CD4-positive, alpha-beta T cell treated with Interleukin-6 at 100 ng/mL for 8 hours (primary cell): ENCODE measurements at regions not wholly inside any gene's neighbourhood (a gene's known extent, or its start where the extent isn't known, plus 50 kb on each side); places are given as distances from the start of the nearest gene placed in this dataset.
"Not testable (repeated sequence)": the region's sequence is repeated elsewhere in the genome, so short reads cannot be mapped to it uniquely, and the experiment has no call there.

ENCODE experiments used
- DNase-seq: peaks from one replicate; pipeline ENCODE4 v3.0.0-alpha.2; 2020; ENCODE audit warnings: mixed read lengths, low spot score

DNA sequence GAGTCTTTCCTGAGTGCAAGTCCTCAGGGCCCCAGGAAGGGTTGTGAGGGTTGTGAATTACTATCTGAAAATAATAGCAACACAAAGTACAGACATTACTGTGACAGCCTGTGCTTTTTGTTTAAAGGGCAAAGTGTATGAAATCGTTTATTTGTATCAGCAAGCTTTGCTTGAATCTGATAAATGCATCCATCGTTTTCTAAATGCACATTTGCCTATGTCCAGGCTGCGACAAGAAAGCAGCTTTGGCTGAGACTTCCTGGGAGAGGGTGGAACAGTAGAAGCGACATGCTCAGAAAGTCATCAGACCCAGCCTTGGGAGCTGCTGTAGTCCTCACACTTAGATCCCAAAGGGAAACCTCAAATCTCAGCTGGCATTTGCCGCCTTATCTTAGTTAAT is 524.2 kb upstream of the SALL3 start:
- no peak for DNase-seq

DNA sequence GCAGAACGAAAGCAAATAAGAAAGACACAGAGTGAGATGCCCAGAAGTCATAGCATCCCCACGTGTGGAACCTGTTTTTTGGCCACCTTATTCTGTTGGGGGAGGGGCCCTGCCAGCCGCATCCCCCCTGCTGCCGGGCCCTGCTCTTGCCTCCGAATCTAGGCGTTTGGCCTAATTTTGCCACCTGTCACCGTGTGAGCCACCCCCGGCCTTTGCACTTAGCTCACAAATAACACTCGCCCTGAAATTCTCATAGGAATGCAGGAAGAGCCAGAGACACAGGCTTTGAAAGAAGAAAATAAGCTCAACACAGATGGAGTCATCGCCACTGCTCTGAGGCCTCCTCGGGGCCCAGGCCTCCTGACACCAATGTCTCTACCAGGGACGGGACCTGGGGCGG is 522.6 kb upstream of the SALL3 start:
- DNase-seq, result no peak

- DNase-seq, result no peak
These were observed 521.9 kb upstream of the SALL3 start for GRCh38 chr18:78457731-78458130.

DNA sequence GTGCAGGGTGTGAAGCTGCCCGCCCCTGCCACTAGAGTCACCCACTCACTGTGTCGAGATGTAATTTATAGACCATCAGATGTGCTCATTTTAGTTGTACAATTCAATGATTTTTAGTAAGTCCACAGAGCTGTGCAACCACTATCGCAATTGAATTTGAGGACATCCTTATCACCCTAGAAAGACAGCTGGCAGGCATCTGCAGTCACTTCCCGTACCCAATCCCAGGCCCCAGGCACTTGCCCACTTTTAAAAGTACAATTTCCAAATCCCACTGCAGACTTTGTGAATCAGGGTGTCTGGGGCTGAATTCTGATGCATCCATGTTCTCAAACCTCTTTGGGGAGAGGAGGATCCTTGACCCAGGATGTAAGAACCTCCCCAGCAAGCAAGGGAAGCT is 521.3 kb upstream of the SALL3 start:
- DNase-seq, result no peak

GRCh38 chr18:78459668-78460067 is 520.0 kb upstream of the SALL3 start:
- no peak for DNase-seq

- no peak for DNase-seq
These were observed 519.1 kb upstream of the SALL3 start for GRCh38 chr18:78460558-78460957.

GRCh38 chr18:78473563-78473962 is 506.1 kb upstream of the SALL3 start:
- no peak for DNase-seq

DNA sequence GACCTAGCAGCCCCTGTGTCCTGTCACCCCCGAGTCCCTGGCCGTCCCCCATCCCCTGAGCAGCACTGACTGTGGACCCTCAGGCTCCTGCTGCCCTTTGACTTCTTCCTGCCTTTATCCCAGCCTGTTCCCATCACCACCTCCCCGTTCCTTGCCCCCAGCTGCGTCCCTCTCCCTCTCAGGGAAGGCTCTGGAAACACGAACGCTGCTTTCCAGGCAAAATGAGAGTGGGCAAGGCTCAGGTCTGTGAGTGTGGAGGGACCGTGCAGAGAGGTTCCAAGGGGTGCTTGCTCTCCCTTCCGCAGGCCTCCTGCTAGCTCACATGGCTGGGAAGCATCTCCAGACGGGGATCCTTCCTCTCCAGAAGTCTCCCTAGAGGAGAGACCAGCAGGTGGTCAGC is 501.8 kb upstream of the SALL3 start:
- DNase-seq, result no peak

DNA sequence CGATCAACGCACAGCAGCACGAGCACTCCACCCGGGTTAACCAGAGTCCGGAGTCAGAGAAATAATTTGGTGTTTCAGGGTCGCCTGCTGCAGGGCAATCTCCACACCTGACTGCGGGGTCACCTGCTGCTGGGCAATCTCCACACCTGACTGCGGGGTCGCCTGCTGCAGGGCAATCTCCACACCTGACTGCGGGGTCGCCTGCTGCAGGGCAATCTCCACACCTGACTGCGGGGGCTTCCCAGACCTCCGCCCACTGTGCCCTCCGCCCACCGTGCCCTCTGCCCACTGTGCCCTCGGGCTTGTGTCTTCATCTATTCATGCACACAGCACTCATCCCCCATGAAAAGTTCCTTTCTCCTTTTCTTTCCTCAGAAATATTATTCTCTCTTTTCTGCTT is 500.2 kb upstream of the SALL3 start:
- no peak for DNase-seq

GRCh38 chr18:78480262-78481054 is 499.2 kb upstream of the SALL3 start:
- DNase-seq, result no peak

DNA sequence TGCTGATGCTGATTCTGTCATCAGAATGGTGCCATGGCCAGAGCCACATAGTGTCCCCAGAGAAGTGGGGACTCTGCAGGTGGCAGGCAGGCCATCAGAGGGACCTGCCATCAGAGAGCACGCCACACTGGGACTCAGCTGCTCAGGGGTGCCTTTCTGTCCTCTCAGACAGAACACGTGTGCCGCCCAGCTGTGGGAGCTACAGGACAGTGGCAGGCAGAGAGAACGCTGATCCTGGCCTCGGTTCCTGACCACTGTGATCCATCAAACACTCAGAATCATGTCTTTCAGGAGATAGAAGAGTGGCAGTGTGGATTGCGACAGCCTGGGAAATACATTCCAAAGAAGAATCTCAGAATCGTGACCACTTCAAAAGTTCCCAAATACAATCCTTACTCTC is 497.2 kb upstream of the SALL3 start:
- DNase-seq, result no peak

DNA sequence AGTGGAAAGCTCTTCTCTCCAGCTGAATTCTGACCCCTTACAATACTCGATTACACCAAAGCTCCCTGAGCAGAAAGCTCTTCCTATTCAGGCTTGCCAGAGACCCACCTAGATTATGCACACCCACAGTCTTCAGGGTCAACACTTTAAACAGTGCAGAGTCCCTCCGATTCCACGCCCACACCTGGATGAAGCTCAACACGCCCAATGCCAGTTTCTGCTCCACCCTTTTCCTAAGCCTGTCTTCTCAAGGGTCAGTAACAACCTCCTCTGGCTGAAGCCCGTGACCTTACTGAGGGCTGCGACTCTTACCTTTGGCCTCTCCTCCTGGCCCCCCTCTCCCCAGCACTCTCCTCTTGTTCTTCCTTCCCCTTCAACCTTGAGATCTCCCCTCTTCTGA is 492.0 kb upstream of the SALL3 start:
- DNase-seq, result no peak

DNA sequence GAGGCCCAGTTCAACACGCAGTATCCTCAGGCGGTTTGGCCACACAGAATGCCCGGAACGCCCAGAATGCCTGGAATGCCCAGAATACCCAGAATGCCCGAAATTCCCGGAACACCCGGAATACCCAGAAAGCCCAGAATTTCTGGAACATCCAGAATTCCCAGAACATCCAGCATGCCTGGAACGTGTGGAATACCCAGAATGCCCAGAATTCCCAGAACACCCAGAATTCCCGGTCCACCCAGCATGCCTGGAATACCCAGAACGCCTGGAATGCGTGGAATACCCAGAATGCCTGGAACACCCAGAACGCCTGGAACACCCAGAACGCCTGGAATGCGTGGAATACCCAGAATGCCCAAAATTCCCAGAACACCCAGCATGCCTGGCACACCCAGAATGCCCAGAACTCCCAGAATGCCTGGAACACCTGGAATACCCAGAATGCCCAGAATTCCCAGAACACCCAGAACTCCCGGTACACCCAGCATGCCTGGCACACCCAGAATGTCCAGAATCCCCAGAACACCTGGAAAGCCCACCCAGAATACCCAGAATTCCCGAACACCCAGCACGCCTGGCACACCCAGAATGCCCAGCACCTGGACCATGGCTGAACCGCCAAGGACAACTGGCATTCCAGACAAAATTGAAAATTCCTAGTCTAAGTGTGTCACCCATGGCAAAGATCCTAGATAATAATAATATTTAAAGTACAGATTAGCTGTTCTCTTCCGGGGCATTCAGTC is 487.4 kb upstream of the SALL3 start:
- DNase-seq, result no peak

DNA sequence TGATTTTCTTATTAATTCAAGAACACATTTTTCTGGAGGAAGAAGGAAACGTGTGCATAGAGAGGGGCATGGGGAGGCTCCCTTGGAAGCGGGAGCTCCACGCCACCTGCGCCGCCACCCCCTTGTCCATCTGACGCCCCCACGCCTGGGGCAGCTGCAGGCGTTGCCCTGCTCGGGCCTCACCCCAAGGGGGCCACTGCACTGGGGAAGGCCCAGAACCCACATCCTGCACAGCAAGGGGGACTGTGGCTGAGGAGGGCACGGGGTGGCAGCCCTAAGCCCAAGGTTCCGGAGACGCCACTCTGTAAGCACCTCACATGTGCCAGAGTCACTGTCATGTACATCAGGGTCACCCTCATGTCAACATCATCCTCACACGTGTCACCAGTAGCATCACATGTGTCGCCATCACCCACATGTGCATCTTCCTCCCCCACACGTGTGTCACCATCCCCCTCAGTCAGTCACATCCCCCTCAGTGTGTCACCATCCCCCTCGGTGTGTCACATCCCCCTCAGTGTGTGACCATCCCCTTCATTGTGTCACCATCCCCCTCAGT is 486.7 kb upstream of the SALL3 start:
- DNase-seq, result no peak

DNA sequence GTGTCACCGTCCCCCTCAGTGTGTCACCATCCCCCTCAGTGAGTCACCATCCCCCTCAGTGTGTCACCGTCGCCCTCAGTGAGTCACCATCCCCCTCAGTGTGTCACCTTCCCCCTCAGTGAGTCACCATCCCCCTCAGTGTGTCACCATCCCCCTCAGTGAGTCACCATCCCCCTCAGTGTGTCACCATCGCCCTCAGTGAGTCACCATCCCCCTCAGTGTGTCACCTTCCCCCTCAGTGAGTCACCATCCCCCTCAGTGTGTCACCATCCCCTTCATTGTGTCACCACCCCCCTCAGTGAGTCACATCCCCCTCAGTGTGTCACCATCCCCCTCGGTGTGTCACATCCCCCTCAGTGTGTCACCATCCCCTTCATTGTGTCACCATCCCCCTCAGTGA is 486.1 kb upstream of the SALL3 start:
- not testable (repeated sequence) for DNase-seq

GRCh38 chr18:78494204-78495085 is 485.2 kb upstream of the SALL3 start:
- no peak for DNase-seq

DNA sequence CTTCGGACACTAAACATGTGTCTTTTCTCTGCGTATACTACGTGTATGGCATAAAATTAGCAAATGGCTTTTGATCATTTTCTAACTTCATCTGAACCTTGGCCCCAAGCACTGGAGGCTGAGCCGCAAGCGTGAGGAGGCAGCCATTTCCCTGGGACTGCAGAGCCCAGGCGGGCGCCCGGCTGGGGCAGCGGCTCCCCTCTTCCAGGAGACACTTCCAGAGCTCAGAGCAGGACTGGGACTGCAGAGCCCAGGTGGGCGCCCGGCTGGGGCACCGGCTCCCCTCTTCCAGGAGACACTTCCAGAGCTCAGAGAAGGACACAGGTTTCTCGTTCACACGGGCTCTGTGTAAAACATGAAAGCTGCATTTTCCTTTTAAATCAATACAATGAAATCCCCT is 484.1 kb upstream of the SALL3 start:
- DNase-seq, result no peak

DNA sequence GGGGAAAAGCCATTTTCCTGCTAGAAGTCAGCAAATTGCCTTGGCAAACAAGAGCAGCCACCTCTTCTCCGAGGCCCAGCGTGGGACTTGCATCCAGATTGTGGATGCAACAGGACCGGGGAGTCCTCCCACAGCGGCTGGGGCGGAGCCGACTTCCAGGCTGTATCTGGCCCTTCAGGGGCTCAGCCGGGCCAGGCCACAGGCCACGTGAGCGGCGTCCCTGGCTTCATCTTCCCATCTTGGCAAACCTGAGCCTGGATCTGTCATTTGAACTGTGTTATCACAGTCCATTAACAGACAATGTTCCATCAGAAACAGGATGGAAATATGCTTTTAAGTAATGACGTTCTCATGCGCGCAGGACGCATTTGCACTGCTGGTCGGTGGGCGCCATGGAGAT is 483.5 kb upstream of the SALL3 start:
- DNase-seq, result no peak

DNA sequence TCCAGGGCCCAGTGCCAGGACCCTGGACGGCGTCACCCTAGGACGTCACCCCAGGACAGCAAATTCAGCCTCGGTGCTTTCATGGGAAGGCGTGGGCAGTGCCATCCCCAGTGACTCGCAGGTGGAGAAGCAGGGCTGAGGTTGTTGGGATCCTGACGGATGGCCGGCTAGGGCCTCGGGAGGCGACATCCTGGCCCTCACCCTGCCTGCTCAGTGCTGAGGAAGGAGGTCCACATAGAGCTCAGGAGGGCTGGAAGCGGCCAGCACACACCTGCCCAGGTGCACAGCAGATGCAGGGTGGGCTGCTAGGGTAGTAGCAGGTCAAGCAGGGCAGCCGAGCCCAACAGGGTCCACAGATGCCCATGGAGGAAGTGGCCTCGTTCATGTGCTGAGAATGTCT is 482.0 kb upstream of the SALL3 start:
- DNase-seq, result no peak

GRCh38 chr18:78499586-78499985 is 480.0 kb upstream of the SALL3 start:
- DNase-seq, result no peak

DNA sequence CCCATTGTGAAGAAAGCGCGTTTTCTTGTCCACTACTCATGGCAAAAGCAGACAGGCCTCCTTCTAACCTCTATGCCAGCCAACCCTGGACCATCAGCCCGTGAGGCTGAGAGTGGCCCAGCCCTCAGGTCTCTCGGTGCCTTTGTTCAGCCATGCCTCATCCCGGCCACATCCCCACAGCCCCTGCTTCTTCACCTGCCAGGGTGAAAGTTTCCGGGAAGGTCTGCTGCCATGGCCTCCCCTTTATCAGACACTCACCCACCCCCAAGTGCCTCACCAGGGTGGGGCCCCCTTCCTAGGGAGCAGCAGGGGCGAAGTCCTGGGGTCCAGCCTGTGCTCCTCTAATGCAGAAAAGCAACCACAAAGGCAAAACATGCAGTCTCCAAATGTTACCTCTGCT is 478.4 kb upstream of the SALL3 start:
- no peak for DNase-seq

DNA sequence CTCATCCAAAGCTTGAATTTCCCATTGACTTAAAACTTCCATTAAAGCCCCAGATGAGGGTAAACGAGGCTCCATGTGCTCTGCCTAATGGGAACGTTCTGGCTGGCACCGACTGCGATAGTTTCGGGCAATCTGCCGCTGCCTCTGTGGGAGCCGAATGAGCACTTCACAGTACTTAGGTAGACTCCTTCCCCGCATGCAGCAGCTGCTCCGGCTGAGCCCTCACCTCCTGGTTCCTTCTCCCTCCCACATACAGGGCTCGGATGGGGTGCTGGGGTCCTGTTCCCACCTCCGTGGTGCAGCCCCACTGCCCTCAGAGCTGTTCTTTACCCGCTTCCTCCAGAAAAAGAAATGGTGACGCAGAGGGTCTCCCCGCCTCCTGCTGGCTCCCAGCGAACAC is 476.5 kb upstream of the SALL3 start:
- no peak for DNase-seq
